ENCODE measurements at regions not wholly inside any gene's neighbourhood (a gene's known extent, or its start where the extent isn't known, plus 50 kb on each side); places are given as distances from the start of the nearest gene placed in this dataset.

DNA sequence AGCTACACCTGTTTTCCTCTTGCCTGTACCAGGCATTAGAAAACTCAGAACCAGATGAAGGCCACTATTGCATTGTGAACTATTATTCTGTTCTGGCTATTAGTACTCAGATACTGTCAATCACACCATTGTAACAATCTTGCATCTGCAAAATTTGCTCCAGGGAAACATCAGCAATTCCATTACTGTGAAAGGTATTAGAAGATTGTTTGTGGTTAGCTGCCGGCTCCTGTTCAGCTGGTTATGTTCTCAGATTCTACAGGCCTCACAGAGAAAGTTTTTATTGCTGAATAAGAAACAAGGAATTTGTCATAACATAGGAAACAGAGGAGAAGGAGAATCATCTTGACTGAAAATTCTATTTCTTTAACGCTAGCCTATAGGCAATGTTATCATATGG, 179.9 kb downstream of the PLOD2 start:
- DNase-seq: no peak

DNA sequence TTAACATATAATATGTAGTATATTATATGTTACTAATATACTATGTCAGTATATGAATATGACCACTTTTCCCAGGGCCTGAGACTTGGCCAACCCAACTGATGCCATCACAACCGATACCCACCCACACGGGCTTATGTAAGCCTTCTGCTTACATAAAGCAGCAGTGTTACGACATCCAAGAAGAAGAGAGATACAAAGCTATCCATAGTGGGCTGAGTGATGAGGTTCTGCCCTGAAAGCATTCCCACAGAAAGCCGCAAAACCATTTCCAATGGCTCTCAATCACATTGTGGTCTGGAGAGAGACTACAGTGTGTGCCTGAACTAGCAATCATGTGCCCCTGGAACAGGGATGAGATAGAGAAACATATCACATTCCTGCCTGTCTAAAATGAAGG, 177.9 kb downstream of the PLOD2 start:
- DNase-seq: no peak

Data from CD4-positive, alpha-beta T cell treated with Interleukin-21 for 1 hour (primary cell).